OCI-LY7 (cell line): ENCODE measurements at regions not wholly inside any gene's neighbourhood (a gene's known extent, or its start where the extent isn't known, plus 50 kb on each side); places are given as distances from the start of the nearest gene placed in this dataset.

Experiments used
- BruUV-seq: library from RNA; stranded (reverse); fragments of 400-500 nt; replicated peaks from 2 replicates; lab custom pipeline; 2021; lab: Mats Ljungman, UMichigan
- CTCF ChIA-PET: fragments of 300-600 bp; sonication (Branson Sonifier 250); formaldehyde crosslinking; loops from one replicate; lab custom pipeline; 2022; ENCODE audit warnings: antibody characterized with exemption; ENCODE audit not compliant: unreplicated experiment; lab: Charles Lee
- POLR2A ChIA-PET: fragments of 300-600 bp; sonication (Branson Sonifier 250); formaldehyde crosslinking; loops from one replicate; lab custom pipeline; 2022; ENCODE audit warnings: antibody characterized with exemption; lab: Charles Lee
- DNase-seq: peaks from one replicate; pipeline ENCODE4 v3.0.0-alpha.2; 2015; ENCODE audit warnings: low spot score
- H2AFZ ChIP-seq: fragments of 200-600 bp; sonication (generic), shearing (Covaris generic); 2 replicates; pipeline ENCODE4 v1.6.1; 2014; ENCODE audit warnings: mild to moderate bottlenecking, antibody characterized with exemption, low read length, moderate library complexity
- H3K27ac ChIP-seq: fragments of 200-600 bp; sonication (generic); 2 replicates; pipeline ENCODE4 v1.5.1; 2014; ENCODE audit warnings: mixed run types, low read depth, mild to moderate bottlenecking, moderate library complexity, low read length, inconsistent platforms; ENCODE audit not compliant: poor library complexity, severe bottlenecking
- H3K36me3 ChIP-seq: fragments of 200-600 bp; sonication (generic); 2 replicates; pipeline ENCODE4 v1.6.1; 2014; ENCODE audit warnings: mild to moderate bottlenecking, antibody characterized with exemption, low read length, moderate library complexity, mixed read lengths; ENCODE audit not compliant: insufficient read depth
- H3K4me1 ChIP-seq: fragments of 200-600 bp; sonication (generic); 2 replicates; pipeline ENCODE4 v1.5.1; 2014; ENCODE audit warnings: mild to moderate bottlenecking, low read length; ENCODE audit not compliant: insufficient read depth, poor library complexity, severe bottlenecking
- H3K4me2 ChIP-seq: fragments of 200-600 bp; sonication (generic); 2 replicates; pipeline ENCODE4 v1.6.1; 2014; ENCODE audit warnings: mild to moderate bottlenecking, low read length
- H3K4me3 ChIP-seq: fragments of 200-600 bp; sonication (generic); 2 replicates; pipeline ENCODE4 v1.5.1; 2014; ENCODE audit warnings: mild to moderate bottlenecking, low read depth, low read length; ENCODE audit not compliant: poor library complexity, severe bottlenecking
- H3K79me2 ChIP-seq: fragments of 200-600 bp; sonication (generic); 2 replicates; pipeline ENCODE4 v1.6.1; 2016; ENCODE audit warnings: low read depth, mild to moderate bottlenecking, low read length, moderate library complexity, mixed read lengths; ENCODE audit not compliant: insufficient read depth
- H3K9me2 ChIP-seq: fragments of 200-600 bp; sonication (generic); 2 replicates; pipeline ENCODE4 v1.6.1; 2016; ENCODE audit warnings: mild to moderate bottlenecking, low read length, mixed read lengths; ENCODE audit not compliant: insufficient read depth
- H3K9me3 ChIP-seq: fragments of 200-600 bp; sonication (generic); 2 replicates; pipeline ENCODE4 v1.6.1; 2014; ENCODE audit warnings: mild to moderate bottlenecking, mixed run types, low read length, mixed read lengths
- H4K20me1 ChIP-seq: fragments of 200-600 bp; sonication (generic); 2 replicates; pipeline ENCODE4 v1.6.1; 2014; ENCODE audit warnings: mild to moderate bottlenecking, antibody characterized with exemption, low read length, moderate library complexity, mixed read lengths; ENCODE audit not compliant: insufficient read depth
- CTCF ChIP-seq: fragments of 200-600 bp; sonication (generic); conservative IDR thresholded peaks from 2 replicates; pipeline ENCODE4 v1.5.1; 2014; ENCODE audit warnings: mild to moderate bottlenecking, antibody characterized with exemption, low read length, moderate library complexity, mixed read lengths
- EZH2phosphoT487 ChIP-seq: fragments of 200-600 bp; sonication (generic); IDR thresholded peaks from 2 replicates; pipeline ENCODE4 v1.6.1; 2018; ENCODE audit warnings: low read depth, borderline replicate concordance, mild to moderate bottlenecking, mixed run types, antibody characterized with exemption, low read length, moderate library complexity, mixed read lengths
- intact Hi-C: fragments of 100-400 bp; cut with micrococcal nuclease; formaldehyde crosslinking; loops from one replicate; pipeline ENCODE4 v1.10.0; 2022; ENCODE audit not compliant: unreplicated experiment

GRCh38 chr2:144254342-144255235 lies 265.3 kb downstream of the ZEB2 start:
- intact Hi-C loops = no loop called here
- no peak for TF ChIP-seq EZH2phosphoT487
- TF ChIP-seq CTCF = no peak
- BruUV-seq = no TSS peak
- Histone ChIP-seq H3K36me3 (peaks cover 38% of the 10 kb centered on the region), H3K4me3 (no peak overlapping the region), H3K9me3 (peaks cover 51% of the 10 kb centered on the region), H3K79me2 (peaks cover 10% of the 10 kb centered on the region; the same call in 1 of the 2 replicates), H3K27ac (no peak overlapping the region), H3K4me1 (peaks cover under 1% of the 10 kb centered on the region), H4K20me1 (no peaks in the 10 kb centered on the region), H3K4me2 (no peak overlapping the region), H2AFZ (no peak overlapping the region), H3K9me2 (no peaks in the 10 kb centered on the region)
- CTCF ChIA-PET = no interaction called here
- POLR2A ChIA-PET = interaction anchor here (0.6 to 1.0 kb wide), 2 partner anchors 11 to 15 kb away, joined by 3 to 4 read pairs; no protein-coding TSS in a partner anchor
- peak; percentile 35 for DNase-seq

- no peak for TF ChIP-seq EZH2phosphoT487
- TF ChIP-seq CTCF = no peak
- no peak overlapping the region for H2AFZ ChIP-seq
- H3K4me2 ChIP-seq = no peak overlapping the region
- CTCF ChIA-PET = no interaction called here
- no peaks in the 10 kb centered on the region for H4K20me1 ChIP-seq
- BruUV-seq = no TSS peak
- peaks cover 38% of the 10 kb centered on the region for H3K36me3 ChIP-seq
- H3K9me3 ChIP-seq = peaks cover 45% of the 10 kb centered on the region
- no peak overlapping the region for H3K4me3 ChIP-seq
- POLR2A ChIA-PET = interaction anchor here (0.6 kb wide), 1 partner anchor 1118 kb away, joined by 3 read pairs; no protein-coding TSS in a partner anchor
- H3K79me2 ChIP-seq = peaks cover 8% of the 10 kb centered on the region; the same call in 1 of the 2 replicates
- no peak for DNase-seq
- peaks cover 9% of the 10 kb centered on the region for H3K4me1 ChIP-seq
- no peaks in the 10 kb centered on the region for H3K9me2 ChIP-seq
- intact Hi-C loops = no loop called here
- H3K27ac ChIP-seq = no peak overlapping the region
Observed at GRCh38 chr2:144253743-144254142, 266.2 kb downstream of the ZEB2 start.
